Fibroblast of upper back skin (primary cell): ENCODE measurements at regions not wholly inside any gene's neighbourhood (a gene's known extent, or its start where the extent isn't known, plus 50 kb on each side); places are given as distances from the start of the nearest gene placed in this dataset.
"Not testable (repeated sequence)": the region's sequence is repeated elsewhere in the genome, so short reads cannot be mapped to it uniquely, and the experiment has no call there.

Source experiments
- DNase-seq: peaks from one replicate; pipeline ENCODE4 v3.0.0-alpha.2; 2013

DNA sequence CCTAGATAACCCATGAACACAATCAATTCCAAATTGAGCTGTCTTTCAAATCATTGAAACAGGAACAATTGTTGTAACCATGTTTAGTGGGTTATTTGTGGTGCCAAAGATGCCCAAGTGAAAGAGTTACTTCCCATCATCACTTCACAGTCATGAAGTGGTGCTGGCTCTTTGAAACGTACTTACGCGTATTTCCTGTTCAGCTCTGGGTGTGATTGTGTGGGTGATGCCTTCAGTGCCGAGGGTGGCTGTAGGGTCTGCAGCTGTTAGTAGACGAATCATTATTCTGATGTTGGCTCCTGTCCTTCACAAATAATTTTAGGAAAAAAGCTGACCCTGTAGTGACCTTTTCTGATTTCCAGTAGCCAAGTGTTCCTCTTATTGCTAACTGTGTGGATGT lies 323.1 kb upstream of the KIAA1217 start:
- DNase-seq: no peak

DNA sequence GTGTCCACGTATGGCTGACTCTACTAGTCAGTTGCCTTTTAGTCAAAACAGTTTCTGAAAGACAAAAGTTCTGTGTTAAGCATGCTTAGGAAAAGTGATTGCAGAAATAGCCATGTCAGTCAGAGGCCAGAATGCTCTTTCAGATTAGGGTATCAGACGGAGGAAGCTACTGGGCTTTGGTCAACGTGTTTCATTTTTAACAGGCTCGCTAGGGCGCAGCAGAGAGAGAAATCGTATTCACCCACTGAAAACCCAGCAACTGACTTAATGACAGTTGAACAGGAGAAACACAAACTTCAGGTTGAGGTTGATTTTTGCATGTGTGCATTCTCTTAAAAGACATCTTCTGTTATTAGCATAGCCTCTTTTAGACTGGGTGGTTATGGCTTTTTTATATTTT lies 322.6 kb upstream of the KIAA1217 start:
- DNase-seq: no peak

DNA sequence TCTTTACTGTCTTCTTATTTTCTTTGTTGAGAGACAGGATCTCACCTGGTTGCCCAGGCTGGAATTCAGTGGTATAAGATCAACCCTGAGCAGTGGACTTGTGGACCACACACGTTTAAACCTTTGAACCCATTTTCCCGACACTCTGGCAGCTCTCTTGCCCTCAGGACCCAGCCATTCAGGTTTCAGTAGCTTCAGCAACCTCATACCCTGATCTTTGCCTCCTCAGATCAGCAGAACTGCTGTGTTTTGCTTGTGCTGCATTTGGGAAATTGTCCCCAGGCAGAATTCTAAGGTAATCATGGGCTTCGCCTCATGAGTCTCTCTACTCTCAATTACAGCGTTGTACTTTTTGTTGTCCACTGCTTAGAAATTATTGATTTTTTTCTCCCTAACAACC lies 317.6 kb upstream of the KIAA1217 start:
- no peak for DNase-seq

DNA sequence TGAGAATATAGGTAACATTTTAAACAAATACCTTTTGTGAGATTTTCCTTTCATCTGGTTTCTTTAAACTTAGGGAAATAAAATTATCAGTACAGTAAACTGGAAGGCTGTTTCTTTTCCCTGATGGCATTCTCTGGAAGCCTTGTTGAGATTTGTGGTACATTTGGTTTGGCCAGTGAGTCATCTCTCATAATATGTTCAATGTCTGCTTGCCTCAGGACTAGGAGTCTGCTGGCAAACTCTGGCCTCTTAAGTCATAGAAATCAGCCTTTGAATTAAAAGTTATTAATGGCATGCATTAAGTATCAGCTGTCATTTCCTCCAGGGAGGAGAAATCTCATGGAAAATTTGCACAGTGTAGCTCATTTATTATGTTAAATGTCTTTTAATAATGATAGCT lies 316.6 kb upstream of the KIAA1217 start:
- peak; percentile 37 for DNase-seq

DNA sequence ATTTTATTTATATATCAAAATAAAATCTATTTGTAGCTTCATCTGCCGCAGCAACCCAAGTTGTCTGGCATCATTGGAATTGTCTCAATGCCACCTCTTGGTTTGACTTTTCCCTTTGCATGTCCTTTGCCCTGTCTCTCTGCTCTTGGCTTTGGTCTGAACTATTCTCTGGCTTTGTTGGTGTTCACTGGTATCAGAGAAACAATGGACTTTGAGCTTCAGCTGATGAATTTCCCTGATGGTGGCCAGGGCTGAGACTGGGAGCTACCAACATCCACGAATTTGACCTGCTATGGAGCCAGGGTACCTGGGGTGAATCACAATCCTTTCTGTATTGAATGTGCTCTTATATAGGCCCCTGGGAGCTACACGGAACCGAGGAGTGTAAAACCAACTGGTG lies 311.7 kb upstream of the KIAA1217 start:
- no peak for DNase-seq

DNA sequence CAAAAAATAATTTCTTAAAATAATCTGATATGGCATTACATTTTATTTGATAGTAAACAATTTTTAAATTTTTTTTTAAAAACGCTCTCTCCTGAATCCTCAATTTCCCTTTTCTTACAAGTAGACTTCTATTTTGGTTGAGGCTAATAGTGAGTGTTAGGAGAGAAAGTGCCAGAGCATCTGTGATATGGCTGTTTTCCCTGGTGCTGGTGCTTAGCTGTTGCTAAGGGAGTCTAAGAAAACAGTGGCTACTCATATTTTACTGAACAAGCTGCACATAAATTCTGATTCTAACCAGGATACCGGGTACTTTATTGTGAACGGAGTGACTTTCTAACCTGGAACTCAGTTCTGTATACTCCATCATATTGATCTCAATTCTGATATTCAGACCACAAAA lies 311.1 kb upstream of the KIAA1217 start:
- no peak for DNase-seq

DNA sequence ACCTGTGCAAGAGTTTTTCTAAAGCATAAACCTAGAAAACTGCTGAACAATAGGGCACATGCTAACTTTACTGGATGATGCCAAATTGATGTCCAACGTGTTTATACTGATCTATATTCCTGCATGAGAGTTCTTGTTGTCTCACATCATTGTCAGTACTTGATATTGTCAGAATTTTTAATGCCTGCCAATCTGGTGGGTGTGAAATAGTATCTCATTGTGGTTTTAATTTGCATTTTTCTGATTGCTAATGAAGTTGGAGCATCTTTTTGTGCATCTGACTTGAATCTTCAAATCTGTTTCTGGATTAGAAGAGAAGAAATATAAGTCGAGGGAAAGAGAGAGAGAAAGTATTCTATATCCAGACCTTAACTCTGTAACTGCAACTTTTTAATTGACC lies 309.8 kb upstream of the KIAA1217 start:
- no peak for DNase-seq

DNA sequence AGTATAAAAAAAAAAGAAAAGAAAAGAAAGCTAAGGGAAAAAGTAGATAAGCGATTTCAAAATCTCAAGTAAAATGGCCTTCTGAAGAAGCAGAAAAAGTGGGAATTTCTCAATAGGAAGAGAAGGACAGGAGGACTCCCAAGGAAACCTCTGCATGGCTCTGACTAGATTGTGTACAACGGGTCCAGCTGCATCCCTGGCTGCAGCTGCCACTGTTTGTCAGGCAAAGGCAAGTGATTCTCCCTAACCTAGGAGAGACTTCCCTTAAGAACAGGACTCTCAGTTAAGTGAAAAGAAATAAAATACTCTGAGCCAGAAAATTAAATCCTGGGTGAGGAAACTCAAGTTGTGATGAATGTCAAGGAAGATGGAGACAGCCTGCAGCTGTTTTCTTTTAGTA lies 298.6 kb upstream of the KIAA1217 start:
- DNase-seq: no peak

DNA sequence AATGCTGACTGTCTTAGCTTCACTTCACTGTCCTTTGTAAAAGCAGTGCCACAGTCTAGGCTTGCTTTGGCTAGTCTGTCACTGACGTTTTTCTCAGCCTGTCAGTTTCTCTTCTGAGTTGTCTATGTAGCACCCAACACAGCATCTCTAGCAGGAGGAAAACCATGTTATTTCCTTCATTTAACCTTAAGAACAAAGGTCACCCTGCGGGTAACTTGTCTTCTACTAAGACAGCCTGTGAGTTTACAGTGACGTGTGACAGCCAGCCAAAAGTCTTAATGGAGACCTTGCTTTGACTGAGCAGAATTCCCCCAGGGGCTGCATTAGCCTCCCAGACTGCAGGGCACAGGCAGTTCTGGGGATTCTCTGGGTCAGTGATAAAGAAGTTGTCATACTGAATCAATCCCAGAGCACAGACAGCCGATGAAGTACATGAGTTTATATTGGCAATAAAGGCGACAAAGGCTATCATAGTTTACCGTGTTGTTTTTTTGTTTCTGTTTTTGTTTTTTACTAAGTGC lies 296.0 kb upstream of the KIAA1217 start:
- DNase-seq: no peak

DNA sequence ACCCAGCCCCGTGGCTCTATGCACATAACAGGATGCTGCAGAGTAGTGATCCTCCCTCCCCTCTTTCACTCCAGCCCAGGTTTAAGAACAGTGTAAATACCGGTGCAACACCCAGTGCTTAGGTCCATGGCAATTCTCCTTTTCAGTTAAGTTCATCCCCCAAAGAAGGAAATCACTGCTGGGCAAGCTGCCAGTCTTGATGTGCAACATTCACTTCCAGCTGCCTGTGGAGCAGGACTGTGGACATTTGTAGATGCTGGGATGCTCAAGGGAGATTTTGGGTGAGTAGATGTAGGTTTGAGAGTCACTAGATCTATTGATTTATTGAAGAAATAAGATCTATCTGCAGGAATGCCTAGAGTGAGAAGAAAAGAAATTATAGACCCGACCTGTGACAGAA lies 294.3 kb upstream of the KIAA1217 start:
- DNase-seq: no peak

DNA sequence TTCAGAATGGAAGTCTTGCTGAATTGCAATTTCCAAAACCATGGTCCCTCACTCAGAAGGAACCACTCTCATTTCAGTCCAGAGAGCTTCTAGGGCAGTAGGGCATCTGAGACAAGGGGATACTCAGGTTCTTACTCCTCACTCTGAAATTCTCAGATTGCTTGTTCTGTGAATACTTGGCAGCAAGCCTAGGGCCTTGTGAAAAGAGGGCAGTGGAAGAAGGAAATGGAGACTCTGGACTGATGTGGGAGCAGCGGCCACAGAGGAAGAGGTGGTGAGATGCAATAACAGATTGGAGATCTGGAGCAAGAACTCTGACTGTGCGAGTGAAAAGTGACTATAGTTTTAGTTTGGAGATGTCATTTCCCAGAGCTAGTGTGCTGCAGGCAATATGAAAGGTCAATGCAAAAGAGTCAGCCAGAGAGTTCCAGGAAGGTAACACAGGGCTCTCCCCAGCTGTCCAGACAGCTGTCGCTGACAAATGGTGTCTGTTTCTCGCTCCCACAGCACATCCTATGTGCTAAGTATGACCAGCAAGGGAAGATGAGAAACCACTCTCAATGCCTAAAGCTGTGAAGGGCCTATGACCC lies 291.6 kb upstream of the KIAA1217 start:
- DNase-seq: peak; percentile 7

DNA sequence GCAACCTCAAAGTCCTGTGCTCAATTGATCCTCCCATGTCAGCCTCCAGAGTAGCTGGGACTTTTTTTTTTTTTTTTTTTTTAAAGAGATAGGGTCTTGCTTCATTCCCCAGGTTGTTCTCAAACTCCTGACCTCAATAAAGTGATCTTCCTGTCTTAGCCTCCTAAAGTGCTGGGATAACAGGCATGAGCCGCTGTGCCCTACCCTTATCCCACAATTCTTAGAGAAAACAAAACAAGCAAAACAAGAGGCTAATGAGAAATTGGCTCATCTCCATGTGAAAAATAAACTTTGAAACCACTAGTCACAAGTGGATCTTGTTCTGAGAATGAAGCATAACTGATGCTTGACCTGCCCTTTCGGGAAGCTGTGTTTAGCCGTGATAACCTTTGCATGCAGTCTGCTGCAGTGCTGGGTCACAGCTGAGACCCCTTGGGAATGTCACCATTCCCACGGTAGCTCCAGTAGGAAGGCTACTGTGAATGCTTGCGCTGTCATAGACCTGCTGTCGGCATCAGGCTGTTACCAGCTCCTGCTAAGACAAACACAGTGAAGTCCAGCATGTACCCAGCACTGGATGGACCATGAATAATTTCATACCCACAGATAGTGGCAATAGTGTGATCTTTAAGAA lies 290.7 kb upstream of the KIAA1217 start:
- DNase-seq: no peak

DNA sequence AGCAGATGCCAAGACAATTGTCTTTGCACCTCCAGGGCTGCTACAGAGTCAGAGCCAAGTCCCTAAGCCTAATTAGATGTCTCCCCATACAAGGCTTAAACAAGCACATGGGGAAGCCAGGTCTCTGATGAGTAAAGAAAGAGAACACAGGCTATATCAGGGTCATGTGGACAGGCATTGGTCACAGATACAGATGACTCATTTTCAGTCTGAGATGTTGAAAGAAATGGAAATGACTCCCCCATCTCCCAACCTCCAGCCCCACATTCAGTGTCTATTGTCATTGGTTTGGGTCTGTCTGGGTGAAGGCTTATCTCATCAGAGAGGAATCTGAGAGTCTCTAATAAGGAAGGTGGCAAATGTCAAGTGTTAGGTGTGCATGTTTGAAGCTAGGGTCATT lies 290.1 kb upstream of the KIAA1217 start:
- DNase-seq: peak; percentile 32

DNA sequence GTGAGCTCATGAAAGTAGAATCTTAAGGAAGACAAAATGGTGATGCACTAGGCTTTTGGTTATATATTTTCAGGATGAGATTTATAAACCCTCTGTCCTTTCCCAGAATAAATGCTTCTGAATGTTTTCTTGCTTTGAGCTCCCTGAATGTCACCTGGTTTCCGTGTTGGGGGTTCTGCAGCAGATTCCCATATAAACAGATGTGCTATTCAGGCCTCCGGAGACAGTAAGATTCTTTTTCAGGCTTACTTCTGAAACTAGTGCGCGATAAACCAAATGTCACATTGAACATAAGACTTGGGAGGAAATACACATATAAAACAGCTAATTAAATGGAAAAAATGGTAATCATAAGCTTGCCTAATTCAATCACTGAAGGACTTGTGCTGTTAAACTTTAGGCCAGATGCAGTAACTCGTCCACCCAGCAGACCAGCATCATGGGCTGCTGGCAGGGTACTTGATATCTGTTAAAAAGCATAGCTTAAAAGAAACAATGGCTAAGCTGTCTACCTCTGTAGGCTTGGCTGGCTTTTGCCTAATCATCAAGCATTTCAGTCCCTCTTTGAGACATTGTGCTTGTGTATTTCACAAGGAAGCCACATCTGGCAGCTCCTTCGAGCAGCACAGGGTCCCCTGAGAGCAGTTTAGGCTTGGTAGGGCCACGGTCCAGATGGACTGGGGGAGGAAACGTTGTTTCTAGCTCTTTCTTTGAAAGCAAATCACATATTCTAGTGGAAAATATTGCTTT lies 281.2 kb upstream of the KIAA1217 start:
- DNase-seq: peak; percentile 8

DNA sequence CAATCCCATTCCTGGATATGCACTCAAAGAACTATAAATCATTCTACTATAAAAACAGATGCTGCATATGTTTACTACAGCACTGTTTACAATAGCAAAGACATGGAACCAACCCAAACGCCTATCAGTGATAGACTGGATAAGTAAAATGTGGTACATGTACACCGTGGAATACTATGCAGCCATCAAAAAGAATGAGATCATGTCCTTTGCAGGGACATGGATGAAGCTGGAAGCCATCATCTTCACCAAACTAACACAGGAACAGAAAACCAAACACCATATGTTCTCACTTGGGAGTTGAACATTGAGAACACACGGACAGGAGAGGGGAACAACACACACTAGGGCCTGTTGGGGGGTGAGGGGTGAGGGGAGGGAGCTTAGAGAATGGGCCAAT lies 274.9 kb upstream of the KIAA1217 start:
- not testable (repeated sequence) for DNase-seq

DNA sequence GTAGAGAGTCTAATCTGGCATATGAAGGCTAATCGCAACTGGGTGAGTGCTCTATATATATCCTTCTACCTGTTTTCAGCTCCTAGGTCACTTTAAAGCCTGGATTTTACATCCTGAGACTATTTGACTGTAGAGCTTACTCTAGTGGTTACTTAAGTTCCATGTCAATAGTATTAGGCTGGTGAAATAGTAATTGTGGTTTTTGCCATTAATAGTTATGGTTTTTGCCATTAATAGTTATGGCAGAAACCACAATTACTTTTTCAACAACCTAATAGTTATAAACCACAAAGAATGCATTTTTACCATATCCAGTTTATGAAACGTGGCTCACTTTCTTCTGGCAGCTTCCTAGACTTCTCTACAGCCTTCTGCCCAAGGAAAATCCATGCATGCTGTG lies 263.1 kb upstream of the KIAA1217 start:
- no peak for DNase-seq

DNA sequence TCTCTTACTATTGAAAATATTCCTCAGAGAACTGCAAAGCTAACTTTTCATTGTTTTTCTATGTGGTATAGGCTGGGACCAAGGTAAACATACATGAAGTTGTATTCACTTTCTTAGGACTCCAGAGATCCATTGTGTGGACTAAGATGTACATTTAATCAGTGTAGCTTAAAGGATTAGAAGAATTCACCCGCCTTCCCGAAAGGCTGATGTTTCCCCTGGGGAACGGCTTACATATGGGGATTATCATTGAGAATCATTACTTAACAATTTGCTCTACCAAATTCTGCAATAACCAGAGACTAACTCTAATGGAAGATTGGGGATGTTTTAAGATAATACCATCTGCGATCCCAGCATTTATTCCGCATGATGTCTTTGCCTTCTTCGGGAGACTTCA lies 257.1 kb upstream of the KIAA1217 start:
- DNase-seq: no peak

DNA sequence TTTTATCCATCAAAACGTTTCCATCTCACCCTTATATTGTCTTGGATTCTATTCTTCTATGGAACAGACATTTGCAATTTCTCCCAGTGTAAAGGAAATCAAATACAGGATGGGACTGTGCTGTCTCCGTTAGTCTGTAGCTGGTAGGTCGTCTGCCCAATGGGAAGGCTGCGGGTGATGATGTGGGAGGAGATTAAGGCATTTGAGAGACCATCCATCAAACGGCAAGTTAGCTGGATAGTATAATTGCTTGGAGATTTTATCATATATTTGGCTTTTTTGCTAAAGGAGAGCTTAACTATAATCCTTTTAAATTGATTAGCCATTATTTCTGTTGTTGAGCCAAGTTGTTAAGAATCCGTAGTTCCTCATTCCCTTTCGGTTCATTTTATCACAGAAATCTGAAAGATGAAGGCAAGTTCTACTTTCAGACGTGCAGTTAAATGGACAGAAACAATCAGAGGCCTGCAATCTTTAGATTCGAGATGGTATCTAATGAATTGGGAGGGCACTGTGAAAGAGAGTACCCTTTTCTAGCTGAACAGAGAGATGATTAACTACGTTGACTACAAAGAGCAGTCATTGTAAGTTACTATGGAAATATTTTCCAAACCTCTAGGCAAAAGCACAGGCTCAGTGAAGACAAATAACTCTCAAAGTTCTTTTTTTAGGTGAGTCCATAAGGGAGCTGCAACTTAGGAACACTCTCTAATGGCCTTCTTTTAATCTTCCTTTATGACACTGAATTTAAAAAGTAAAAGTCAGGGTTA lies 253.3 kb upstream of the KIAA1217 start:
- no peak for DNase-seq

DNA sequence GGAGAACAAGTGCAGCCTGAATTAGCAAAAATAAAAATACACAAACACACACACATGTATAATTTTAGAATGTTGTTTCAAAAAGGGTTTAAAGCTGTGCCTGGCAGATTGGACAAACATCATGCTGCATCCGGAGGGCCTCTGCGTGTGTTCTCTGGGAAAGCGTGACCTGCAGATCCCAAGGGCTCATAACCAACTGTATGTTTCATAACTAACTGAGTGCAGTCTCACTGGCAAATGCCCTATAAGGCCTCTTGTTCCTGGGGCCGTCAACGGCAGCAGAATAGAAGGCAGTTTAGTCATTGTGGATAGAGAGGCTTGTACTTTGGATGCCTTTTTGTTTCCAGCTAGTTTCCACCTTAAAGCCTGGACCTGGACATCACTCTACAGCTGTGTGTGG lies 243.8 kb upstream of the KIAA1217 start:
- DNase-seq: no peak

DNA sequence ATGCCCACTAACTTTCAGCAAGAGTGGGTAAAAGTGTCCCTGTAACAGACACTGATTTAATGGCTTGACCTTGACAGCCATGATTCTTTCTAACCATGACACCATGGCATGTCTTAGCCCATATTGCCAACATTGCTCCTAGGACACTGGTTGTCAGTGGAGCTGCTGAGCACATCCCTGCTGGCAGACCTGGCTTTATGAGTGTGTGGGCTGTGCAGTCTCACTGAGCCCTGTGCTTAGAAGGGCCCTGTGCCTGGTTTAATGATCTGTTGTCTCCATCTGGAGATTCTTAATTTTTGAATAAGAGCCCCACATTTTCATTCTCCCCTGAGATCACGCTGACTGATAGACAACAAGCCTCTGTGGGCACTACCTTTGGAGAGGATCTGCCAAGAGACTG lies 243.1 kb upstream of the KIAA1217 start:
- no peak for DNase-seq

DNA sequence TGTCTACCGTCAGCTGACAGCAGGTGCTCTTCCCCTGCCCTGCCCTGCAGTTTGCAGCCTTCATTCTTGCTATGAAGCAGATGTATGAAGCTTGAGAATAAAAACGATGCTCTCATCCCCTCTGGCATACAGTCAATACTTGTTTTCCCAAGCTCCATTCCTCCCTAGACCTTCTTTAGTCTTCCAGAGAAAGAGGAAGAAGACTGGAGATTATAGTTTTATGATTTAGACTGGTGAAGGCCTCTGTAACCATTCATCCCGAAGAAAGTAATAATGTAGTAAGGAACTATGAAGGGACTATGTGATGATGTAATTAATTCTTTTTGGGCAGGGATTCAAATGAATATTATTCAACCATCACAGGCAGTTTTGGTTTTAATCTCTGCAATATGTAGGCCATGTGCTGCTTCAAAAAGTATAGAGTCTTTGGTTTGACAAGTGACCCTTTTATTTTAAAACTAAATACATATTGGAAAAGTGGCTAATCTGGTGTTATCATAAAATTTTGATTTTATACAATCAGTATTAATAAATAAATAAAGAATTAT lies 242.4 kb upstream of the KIAA1217 start:
- no peak for DNase-seq

DNA sequence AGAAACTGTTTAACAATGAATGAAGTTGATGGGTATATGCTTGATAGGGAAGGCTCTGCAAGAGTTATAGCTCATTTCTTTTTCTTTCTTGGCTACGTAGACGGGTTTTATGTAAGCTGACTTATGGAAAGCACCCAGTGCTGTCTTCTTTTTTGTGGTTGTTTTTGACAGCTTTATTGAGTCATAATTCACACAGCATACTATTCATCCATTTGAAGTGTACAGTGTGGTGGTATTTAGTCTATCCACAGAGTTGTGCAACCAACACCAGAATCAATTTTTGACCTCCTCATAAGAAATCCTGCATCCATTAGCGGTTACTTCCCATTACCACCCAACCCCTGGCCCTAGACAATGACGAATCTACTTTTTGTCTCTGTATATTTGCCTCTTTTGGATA lies 240.6 kb upstream of the KIAA1217 start:
- DNase-seq: peak; percentile 83

DNA sequence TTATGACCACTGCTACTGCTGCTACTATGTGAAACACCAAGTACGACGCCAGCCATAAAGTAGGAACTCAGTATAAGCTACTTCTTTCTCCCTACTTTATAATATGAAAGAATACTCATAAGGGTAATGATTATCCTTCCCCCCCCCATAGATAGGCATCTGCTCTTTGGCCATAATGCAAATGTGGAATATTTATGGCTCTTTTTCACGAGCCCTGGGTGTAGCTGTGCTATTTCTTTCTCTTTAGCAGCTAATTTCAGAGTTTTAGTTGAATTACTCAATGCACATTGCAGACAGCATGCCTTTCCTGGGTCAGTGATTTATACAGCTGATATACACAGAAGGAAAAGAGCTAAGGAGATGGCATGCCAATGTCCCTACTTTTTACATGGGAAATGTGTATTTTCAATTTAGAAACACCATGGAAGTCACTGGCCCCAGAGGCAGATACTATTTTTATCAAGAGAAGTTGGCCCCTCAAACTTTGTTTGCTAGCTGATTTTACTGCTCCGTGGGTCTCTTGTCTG lies 234.1 kb upstream of the KIAA1217 start:
- no peak for DNase-seq
